ENCODE measurements at regions not wholly inside any gene's neighbourhood (a gene's known extent, or its start where the extent isn't known, plus 50 kb on each side); places are given as distances from the start of the nearest gene placed in this dataset.
A peak's percentile ranks its signal among the peaks of the same experiment; 100 is the strongest.

DNA sequence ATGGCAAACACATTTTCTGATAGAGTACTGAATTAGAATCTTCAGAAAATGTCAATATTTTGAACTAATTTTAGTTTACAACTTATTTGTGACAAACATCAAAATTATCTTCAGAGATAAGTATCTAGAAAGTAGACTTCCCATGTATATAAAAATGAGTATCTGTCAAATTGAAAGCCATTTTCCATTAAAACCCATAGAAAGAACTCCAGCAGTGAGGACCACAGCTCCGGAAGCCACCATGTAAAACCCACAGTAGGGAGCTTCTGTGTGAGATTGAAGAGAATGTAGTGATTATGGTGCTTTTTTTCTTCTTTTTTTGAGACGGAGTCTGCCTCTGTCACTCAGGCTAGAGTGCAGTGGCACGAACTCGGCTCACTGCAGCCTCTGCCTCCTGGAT, 687.0 kb downstream of the TYW1 start:
- DNase-seq (ENCODE audit: low read depth): no peak

DNA sequence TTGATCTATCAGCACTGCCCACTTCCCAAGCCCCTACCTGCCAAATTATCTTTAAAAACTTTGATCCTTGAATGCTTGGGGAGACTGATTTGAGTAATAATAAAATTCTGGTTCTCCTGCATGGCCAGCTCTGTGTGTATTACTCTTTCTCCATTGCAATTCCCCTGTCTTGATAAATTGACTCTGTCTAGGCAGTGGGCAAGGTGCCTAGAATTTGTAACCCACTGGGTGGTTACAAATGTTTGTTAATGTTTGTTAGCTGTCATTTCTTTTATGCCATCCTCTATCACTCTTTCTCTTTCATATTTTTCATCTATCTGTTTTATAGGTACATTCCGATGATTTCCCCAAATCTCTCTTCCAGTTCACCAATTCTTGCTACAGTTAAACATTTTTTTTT, 694.1 kb downstream of the TYW1 start:
- no peak for DNase-seq (ENCODE audit: low read depth)

DNA sequence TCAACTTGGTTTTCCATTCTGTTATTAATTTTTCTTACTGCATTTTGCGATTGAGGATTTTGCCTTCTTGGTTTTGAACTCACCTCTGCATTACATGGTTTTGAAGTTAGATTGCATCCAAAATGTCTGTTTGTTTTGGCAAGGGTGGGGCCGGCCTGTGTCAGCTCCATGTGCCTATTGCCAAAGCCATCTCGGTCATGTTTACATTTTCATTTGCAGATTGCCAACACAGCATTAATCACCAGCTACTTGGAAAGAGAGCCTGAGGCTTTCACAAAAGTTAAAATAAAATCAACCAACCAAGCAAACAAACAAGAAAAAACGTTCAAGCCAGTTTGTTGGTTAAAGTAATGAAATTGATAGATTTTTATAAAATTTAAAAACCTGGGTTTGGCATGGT, 695.8 kb downstream of the TYW1 start:
- no peak for DNase-seq (ENCODE audit: low read depth)

DNA sequence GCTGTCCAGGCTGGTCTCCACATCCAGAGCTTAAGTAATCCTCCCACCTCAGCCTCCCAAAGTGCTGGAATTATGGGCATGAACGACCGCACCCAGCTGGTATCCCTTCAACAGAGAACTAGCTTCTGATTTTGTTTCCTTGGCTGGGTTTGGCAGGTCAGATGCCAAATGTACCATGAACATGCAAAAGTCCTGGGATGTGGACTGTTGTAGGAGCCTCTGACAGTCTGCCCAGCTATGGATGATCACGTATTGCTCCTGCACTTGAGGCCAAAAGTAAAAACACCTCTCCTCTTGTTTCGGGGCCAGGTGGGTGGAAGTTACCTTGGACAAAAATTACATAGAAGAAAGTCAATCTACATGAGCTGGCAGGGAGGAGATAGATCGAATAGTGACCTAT, 699.5 kb downstream of the TYW1 start:
- DNase-seq (ENCODE audit: low read depth): no peak

DNA sequence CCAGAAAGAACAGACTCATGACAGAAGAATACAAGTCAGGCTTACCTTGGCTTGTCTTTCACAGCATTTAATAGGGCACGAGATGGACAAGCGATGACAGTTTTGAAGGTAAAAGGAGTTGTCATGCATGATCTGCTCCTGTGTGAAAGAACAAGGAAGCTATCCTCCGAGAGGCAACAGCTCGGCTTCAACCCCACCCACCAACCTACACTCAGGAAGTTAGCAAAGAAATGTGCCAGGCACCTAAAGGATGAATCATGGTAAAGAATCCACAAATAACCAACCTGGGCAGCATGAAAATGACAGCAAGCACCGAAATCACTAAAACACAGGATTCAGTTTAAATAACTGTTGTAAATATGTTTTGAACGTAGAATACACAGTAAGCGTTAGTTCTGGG, 700.2 kb downstream of the TYW1 start:
- DNase-seq (ENCODE audit: low read depth): no peak

DNA sequence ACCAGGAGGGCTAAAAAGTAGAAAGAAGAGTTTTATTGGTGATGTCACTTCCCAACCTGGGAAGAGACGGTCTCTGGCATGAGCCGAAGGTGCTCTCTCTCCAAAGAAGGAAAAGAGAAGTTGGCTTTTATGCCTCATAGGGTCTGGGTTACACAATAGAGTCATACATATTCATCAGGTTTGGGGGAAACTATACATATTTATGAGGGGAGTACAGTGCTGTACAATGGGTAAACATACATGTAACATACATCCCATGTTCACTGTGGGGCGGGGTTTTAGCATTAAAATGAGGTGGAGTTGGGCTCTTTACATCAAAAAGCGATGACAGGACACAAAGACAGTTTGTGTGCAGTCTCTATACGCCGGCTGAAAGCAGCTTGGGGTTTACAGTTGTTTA, 701.7 kb downstream of the TYW1 start:
- DNase-seq (ENCODE audit: low read depth): no peak

DNA sequence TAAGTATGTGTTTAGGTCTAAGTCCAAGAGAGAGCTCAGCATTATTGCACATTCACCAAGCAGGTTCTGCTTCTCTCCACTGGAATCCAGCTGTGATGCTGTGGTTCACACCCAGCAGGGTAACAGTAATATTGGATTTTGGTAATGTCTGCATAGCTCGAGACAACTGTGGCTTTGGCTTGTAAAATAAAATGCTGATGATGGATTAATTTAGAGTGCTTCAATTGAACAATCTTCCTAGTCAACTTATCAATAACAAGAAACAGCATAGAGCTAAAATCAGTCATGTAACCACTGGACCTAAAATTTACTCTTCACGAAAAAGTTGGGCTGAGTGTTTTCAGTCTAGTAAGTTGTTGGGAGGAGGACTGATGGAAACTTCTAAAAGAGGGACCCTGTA, 709.2 kb downstream of the TYW1 start:
- no peak for DNase-seq (ENCODE audit: low read depth)

DNA sequence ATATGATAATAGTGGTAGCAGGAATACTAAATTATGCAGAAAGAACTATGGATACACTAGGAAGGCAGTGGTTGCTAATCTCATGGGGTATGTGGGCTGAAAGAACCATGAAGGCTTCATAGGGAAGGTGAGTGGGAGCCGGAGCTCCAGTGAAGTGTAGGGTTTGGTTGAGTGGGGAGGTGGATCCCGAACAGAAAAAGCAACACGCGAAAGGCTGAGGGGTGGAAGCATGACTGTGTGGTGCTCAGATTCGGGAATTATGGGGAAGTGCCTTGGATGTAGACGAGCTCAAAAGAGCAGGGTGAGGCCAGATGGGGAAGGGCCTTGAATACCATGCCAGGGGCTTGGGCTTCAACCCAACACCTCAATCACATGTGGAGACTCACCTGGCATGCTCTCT, 715.1 kb downstream of the TYW1 start:
- no peak for DNase-seq (ENCODE audit: low read depth)

DNA sequence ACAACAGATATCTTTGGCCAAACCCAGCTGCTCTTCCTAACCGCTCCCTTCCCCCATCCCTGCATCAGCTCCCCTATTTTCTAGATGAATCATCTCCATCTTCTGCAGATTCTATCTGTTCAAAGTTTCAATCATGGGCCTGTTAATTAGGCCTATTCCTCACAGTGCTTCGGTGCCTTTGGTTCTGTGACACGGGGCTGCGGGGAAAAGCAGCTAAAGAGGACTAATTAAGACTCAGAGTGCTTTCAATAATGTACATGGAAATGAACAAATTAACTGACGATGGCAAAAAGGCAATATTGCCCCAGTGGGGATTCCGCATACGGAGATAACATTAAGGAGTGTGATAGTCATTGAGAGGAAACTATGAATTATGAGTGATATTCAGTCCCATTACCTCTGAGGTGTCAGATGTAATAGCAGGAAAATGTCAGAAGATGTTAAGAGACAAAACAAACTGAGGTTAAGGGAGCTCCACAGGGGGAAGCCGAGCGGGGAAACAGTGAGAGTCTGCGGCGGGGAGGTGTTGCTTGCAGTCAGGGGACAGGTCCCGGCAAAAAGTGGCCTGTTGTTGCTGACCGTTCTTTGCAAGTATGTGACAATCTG, 716.9 kb downstream of the TYW1 start:
- no peak for DNase-seq (ENCODE audit: low read depth)

DNA sequence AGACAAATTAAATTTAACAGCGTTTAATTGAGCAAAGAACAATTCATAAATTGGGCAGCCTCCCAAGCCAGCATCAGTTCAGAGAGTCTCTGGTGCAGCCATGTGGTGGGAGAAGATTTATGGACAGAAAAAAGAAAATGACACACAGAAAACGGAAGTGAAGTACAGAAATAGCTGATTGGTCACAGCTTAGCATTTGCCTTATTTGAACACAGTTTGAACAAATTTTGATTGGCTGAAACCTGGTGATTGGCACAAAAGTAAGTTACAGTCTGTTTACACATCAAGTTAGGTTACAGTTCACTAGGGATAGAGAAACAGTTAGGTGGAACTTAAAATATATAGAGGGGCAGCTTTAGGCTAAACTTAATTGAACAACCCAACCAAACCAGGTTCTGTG, 720.1 kb downstream of the TYW1 start:
- no peak for DNase-seq (ENCODE audit: low read depth)

DNA sequence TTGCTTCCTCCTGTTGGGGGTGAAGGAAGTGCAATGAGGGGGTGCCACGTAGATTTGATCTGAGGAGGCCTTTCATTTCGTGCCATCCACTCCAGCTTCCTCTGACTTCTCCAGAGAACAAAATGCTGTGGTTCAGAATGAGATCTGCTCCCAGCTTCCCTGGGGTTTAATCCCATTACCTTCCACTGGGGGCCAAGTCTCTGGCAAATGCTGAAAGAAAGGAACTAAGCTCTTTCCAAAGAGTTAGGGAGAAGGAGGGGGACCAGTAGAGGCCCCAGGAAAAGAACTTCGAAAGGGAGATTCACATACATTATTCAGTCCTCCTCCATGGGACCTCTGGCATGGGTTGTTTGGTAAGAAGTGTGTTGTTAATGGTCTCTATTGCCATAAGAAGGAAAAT, 727.0 kb downstream of the TYW1 start:
- DNase-seq (ENCODE audit: low read depth): no peak

DNA sequence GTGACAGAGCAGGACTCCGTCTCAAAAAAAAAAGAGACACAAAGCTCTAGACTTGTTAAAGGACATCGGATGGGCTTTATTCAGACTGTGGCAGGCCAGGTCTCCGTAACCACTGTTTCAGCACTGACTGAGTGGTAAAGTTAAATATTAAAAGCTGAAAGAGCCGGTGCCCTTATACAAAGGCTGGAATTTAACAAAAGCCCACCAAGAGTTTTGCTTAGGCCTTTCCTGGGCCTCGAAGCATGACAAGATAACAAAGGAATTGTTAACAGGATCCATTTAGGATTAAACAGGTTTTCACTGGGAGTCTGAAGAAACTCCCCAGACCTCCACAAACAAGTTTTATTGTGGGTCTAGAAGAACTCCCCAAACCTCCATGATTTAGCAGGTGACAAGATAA, 727.8 kb downstream of the TYW1 start:
- DNase-seq (ENCODE audit: low read depth): no peak

DNA sequence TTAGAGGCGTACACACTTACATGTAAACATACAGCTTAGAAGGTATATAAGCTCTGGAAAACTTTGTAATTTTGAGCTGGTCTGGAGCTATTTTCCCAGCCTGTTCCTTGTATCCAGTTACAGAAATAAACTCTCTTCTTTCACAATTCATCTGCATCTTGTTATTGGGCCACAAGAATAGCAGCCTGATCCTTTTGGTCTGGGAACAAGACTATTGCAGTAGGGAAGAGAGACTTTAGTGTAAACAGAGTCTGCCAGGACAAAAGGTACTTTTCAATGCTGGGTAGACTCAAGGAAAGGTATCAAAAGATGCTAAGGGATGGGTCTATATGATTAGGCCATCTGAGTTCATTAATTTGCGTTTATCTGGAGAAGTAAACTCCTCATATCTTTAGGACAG, 728.3 kb downstream of the TYW1 start:
- DNase-seq (ENCODE audit: low read depth): no peak

DNA sequence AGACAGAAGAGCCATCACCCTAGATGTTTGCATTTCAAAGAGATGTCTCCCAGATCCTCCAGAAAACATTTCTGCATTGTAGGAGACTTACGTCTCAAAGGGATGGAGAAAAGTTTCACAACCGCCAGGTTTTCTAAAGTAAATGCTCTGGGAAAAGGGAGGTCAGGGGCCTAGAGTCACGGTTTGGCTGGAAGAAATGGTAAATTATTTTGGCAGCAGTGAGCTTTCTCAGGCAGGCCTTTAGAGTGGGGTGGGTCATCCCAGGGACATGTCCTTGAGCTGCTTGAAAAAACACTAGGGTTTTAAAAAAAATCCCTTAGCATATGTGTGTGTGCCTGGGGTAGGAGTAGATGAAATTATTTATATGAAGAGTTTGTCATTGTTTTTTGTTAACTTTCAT, 728.8 kb downstream of the TYW1 start:
- no peak for DNase-seq (ENCODE audit: low read depth)

DNA sequence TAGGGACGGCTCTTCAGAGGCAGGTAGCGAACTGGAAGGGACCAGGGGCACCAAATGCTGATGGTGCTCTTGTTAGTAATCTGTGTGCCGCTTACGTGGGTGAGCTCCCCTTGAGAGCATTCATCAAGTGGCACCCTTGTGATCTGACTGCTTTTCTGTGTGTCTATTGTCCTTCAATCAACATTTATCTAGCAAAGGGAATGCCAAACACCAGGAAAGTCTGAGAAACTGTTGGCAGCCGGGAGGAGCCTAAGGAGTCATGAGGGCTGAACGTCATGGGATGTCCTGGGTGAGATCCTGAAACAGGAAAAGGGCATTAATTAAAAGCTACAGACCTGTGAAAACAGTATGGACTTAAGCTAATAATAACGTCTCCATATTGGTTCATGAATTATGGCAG, 733.1 kb downstream of the TYW1 start:
- no peak for DNase-seq (ENCODE audit: low read depth)

DNA sequence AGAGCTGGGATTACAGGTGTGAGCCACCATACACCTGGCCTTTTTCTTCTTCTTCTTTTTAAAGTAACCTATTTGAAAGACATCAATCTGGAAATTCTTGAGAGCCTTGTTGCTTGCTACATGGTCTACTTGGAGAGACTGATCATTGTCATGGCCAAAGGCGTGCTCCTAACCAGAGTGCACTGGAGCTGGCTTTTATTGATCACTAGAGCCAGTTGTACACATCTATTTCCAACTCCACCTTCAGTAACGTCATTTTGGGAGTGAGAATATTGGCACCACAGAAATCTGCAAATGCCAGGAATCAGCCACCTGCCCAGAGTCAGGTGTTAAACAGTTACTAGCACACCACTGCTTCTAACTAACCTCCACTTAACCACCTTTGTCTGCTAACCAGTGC, 735.1 kb downstream of the TYW1 start:
- DNase-seq (ENCODE audit: low read depth): no peak

DNA sequence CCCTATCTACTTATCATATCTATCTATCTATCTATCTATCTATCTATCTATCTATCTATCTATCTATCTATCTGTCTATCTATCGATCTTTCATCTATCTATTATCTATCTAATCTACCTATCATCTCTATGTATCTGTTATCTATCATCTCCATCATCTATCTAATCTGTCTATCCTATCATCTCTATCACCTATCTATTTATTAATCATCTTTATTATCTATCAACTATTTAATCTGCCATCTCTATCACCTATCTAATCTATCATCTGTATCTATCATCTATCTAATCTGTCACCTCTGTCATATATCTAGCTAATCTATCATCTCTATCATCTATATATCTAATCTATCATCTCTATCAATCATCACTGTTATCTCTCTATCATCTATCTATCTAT, 736.3 kb downstream of the TYW1 start:
- no peak for DNase-seq (ENCODE audit: low read depth)

DNA sequence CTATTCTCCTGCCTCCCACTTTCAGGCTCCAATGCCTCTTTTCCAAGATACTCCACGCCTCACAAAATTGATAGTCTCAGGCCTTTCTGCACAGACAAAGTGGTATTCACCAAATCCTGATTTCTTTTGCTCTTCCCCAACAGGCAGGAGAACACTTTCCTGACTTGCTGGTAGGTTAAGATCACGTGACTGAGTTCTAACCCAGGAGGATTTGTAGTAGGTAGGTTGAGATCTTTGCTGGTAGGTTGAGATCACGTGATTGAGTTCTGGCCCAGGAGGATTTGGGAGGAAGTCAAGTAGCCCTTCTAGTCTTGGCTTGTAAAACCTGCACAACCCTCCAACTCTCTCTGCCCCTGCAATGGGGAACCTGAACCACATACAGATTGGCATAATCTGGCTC, 741.5 kb downstream of the TYW1 start:
- no peak for DNase-seq (ENCODE audit: low read depth)

DNA sequence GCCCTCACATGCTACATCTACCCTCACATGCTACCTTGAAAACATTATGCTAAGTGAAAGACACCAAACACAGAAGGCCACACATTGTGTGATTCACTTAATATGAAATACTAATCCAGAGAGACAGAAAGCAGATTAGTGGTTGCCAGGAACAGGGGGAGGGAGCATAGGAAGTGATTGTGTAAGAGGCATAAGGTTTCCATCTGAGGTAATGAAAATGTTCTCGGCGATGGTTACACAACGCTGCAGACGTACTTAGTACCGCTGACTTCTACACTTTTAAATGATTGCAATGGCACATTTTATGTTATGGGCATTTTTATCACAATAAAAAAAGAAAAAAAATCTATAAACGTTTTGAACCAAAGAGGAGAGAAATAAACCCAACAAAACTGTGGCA, 742.3 kb downstream of the TYW1 start:
- DNase-seq (ENCODE audit: low read depth): peak; percentile 51

DNA sequence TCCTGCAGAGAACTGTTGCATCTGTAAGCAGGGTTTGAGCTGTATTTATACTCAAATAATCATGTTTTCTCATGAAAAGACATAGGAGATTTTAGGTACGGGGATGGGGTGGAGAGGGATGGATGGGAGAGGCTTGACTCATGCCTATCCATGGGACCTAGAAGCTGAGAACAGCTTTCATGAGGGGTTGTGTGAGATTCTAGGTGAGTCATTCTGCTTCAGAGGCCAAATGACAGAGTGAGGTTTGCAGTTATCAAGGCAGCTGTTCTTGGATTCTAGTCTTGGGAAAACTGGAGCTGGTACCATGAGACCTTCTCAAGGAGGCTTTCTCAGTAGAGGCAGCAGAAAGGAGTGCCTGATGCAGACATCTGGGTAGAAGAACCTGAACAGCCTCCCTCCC, 746.9 kb downstream of the TYW1 start:
- no peak for DNase-seq (ENCODE audit: low read depth)

DNA sequence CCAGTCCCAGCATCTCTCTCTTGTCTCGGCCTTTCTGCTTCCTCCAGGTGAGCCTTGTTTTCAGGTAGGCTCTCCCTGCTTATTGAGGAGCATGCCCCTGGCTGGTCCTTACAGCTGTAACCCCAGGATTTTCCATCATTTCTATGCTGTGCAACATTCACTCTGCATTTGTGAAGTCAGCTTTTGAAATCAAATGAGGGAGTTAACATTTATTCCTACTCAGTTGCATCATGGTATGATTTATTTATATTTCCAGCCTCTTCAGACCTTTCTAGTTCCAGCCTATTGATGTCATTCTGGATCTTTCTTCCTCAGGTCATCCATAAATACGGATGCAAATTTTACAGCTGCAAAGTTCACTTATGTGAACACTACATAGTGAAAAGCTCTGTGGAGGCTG, 755.6 kb downstream of the TYW1 start:
- DNase-seq (ENCODE audit: low read depth): no peak

DNA sequence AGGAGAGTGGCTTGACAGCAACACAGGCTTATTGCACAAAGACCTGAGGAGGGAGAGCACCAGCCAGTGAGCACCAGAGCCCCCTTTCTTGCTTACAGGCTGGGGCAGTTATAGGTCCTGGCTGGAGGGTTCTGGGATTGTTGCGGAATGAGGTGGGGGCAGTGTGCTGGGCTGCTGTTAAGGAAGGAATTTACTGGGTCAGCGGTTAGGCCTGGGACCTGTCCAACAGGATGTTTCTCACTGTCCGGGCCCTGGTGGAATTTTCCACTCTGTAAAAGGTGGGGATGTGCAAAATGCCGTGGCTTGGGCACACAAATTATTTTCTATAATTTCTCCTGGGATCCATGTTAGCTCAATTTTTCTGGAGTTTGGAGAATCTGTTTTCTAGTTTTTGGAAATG, 757.3 kb downstream of the TYW1 start:
- DNase-seq (ENCODE audit: low read depth): no peak

DNA sequence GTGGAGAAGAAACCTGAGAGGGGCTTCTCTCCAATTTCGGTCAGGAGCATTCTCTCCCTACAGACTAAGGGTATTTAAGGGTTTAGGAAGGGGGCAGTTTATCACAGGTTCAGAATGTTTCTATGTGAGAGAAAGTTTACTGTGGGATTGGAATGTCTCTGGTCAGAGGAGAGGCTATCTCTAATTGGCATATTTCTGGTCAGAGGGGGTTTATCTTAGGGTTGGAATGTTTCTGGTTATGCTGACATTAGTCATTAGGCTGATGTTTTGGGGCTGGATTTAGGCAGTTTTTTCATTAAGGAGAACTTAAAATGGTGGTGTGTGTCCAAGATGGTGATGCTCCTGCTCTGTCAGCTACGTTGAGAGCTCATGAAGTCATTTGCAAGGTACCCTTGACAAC, 758.0 kb downstream of the TYW1 start:
- DNase-seq (ENCODE audit: low read depth): no peak

DNA sequence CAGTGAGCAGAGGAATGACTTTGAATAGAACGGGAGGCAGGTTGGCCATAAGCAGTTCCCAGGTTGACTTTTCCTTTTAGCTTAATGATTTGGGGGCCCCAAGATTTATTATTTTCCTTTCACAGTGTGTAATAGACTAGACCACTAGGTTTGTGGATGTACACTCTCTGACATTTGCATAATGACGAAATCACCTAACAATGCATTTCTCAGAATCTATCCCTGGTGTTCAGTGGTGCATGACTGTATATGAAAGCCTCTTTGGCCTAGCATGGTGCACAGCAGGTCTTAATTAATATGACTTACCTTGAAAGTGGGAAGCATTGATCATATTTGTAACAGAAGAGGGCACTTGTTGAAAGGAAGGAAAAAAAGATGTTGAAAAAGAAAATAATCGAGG, 761.9 kb downstream of the TYW1 start:
- no peak for DNase-seq (ENCODE audit: low read depth)

DNA sequence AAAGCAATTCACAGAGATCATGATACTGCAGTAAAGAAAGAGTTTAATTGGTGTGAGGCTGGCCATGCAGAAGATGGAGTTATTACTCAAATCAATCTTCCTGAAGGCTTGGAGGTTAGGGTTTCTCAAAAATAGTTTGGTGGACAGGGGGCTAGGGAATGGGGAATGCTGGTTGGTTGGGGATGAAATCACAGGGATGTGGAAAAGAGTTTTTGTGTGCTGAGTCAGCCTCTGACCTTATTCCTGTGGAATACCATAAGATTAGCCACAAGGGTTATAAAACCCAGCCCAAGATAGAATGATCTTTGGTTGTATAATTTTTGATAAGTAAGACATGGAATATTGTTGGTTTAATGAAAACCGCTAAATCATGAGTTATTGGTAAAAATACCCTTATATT, 764.3 kb downstream of the TYW1 start:
- DNase-seq (ENCODE audit: low read depth): no peak

Data from forelimb muscle (tissue), 1 donor.